H1 (cell line): ENCODE measurements at regions not wholly inside any gene's neighbourhood (a gene's known extent, or its start where the extent isn't known, plus 50 kb on each side); places are given as distances from the start of the nearest gene placed in this dataset.

Source experiments
- CTCF ChIP-seq, 3 experiments: IDR thresholded peaks; 1 replicate in 2 of 3; 2 replicates in 1 of 3; pipeline versions ENCODE4 v1.5.1 to v1.6.1; 2011; ENCODE audit warnings: low read length in 3 of 3, mild to moderate bottlenecking in 3 of 3, inconsistent platforms in 2 of 3, low read depth in 1 of 3, moderate library complexity in 1 of 3; ENCODE audit not compliant: insufficient read depth in 1 of 3; ENCODE audit errors: control extremely low read depth in 1 of 3
- EZH2 ChIP-seq: fragments of 200-600 bp; sonication (generic); IDR thresholded peaks from 2 replicates; pipeline ENCODE4 v1.7.1; 2012; ENCODE audit warnings: low read depth, mild to moderate bottlenecking, moderate library complexity, low read length, inconsistent platforms; ENCODE audit not compliant: severe bottlenecking
- HDAC6 ChIP-seq: IDR thresholded peaks from one replicate; pipeline ENCODE4 v1.7.1; 2012; ENCODE audit warnings: low read depth, mild to moderate bottlenecking, inconsistent platforms, low read length, moderate library complexity
- NANOG ChIP-seq: IDR thresholded peaks from 2 replicates; pipeline ENCODE4 v1.6.1; 2011; ENCODE audit warnings: low read length, low read depth, mild to moderate bottlenecking, inconsistent platforms; ENCODE audit not compliant: insufficient read depth, poor library complexity, severe bottlenecking
- POLR2A ChIP-seq, 2 experiments: IDR thresholded peaks; 1 replicate in 1 of 2; 2 replicates in 1 of 2; pipeline ENCODE4 v1.6.1; 2011; ENCODE audit warnings: low read depth in 2 of 2, low read length in 2 of 2, mild to moderate bottlenecking in 2 of 2; ENCODE audit errors: control extremely low read depth in 1 of 2
- POLR2AphosphoS5 ChIP-seq: IDR thresholded peaks from 2 replicates; pipeline ENCODE4 v1.6.1; 2011; ENCODE audit warnings: low read depth, low read length
- RAD21 ChIP-seq, 2 experiments: IDR thresholded peaks in 1 of 2; conservative IDR thresholded peaks in 1 of 2; 2 replicates each; pipeline ENCODE4 v1.6.1; 2011; ENCODE audit warnings: low read depth in 2 of 2, low read length in 2 of 2, improper control_type of control experiment in 1 of 2, inconsistent platforms in 1 of 2, mild to moderate bottlenecking in 1 of 2, moderate library complexity in 1 of 2
- SUZ12 ChIP-seq: fragments of 200-600 bp; sonication (generic); IDR thresholded peaks from 2 replicates; pipeline ENCODE4 v1.6.1; 2012; ENCODE audit warnings: mild to moderate bottlenecking, inconsistent platforms, low read length, moderate library complexity, mixed read lengths
- TF ChIP-seq, protein P1 (sequence below): IDR thresholded peaks from 2 replicates; pipeline ENCODE4 v1.6.1; 2012; ENCODE audit warnings: inconsistent platforms

DNA sequence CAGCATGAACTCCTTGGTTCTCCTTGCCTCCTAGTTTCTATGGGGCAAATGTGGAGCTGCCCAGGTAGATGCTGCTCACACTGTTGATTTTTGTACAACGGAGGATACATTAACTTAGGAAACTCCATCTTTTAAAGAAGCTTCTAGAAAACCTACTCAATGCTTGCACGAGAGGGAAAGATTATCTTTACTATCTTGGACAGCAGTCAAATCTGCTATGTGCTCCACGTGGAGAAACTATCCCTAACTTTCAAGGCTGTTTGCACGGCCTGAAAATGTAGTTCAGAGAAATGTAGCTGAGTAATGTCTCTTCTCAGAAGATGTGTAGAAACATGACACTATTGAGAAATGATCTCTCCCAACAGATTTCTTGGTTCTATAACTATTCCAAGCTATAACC, 1530.9 kb upstream of the PABPC4L start:
- no peak for TF ChIP-seq POLR2AphosphoS5
- TF ChIP-seq CTCF (IDR thresholded peaks at IDR 0.05; ENCODE audit: control extremely low read depth in 1 of 3, insufficient read depth in 1 of 3, low read depth in 1 of 3, low read length in 3 of 3): no peak
- TF ChIP-seq EZH2: no peak
- TF ChIP-seq, protein P1, sequence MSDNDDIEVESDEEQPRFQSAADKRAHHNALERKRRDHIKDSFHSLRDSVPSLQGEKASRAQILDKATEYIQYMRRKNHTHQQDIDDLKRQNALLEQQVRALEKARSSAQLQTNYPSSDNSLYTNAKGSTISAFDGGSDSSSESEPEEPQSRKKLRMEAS: no peak
- TF ChIP-seq SUZ12: no peak
- TF ChIP-seq RAD21 (IDR thresholded peaks at IDR 0.05 in 1 of 2, conservative IDR thresholded peaks at IDR 0.05 in 1 of 2; ENCODE audit: low read depth in 2 of 2, low read length in 2 of 2): no peak
- TF ChIP-seq NANOG: no peak
- no peak for TF ChIP-seq POLR2A (IDR thresholded peaks at IDR 0.05; ENCODE audit: control extremely low read depth in 1 of 2, low read depth in 2 of 2, low read length in 2 of 2)
- no peak for TF ChIP-seq HDAC6
